Caki2 (cell line): ENCODE measurements at regions not wholly inside any gene's neighbourhood (a gene's known extent, or its start where the extent isn't known, plus 50 kb on each side); places are given as distances from the start of the nearest gene placed in this dataset.
"Not testable (repeated sequence)": the region's sequence is repeated elsewhere in the genome, so short reads cannot be mapped to it uniquely, and the experiment has no call there.

Experiments used
- DNase-seq: peaks from one replicate; pipeline ENCODE4 v3.0.0-alpha.2; 2015; ENCODE audit warnings: low read depth
- in situ Hi-C: cut with HindIII; loops from 2 replicates; pipeline ENCODE4 v1.10.0; 2016; ENCODE audit warnings: low sequenced_read_pairs, low pct_unique_long_range_greater_than_20kb, mixed read lengths

GRCh38 chr3:132084982-132085381 lies 50.2 kb upstream of the CPNE4 start:
- in situ Hi-C loops: no loop called here
- no peak for DNase-seq

DNA sequence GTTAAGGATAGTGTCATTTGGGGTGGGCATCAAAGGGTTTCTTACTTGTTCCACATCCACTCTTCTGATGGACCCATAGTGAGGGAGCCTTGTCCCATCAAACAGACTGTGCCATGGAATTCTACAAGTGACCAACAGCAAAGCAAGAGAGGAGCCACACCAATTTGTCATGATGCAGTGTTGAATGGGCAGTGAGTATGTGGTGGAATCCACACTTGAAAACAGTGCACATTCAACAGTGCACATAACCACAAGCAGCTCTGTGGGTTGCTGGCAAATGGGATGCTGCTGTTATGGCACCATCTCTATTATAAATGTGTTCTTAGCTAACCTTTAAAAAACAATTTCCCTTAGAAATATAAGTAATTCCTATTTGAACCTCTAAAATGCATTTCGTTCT lies 52.5 kb upstream of the CPNE4 start:
- DNase-seq: no peak
- in situ Hi-C loops: no loop called here

GRCh38 chr3:132088291-132088690 lies 53.5 kb upstream of the CPNE4 start:
- in situ Hi-C loops: no loop called here

GRCh38 chr3:132090921-132091320 lies 56.1 kb upstream of the CPNE4 start:
- no peak for DNase-seq
- in situ Hi-C loops: no loop called here

More at GRCh38 chr3:132088291-132088690, 53.5 kb upstream of the CPNE4 start:
- DNase-seq: no peak

DNA sequence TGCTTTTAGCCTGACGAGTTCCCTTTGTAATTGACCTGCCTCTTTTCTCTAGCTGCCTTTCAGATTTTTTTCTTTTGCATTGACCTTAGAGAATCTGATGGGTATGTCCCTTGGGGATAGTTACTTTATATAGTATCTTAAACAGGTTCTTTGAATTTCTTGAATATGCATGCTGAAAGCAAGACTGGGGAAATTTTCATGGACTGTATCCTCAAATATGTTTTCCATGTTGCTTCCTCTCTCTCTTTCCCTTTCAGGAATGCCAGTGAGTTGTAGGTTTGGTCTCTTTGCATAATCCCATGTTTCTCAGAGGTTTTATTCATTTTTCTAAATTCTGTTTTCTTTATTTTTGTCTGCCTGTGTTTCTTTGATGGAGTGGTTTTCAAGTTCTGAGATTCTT lies 81.8 kb upstream of the CPNE4 start:
- in situ Hi-C loops: no loop called here
- no peak for DNase-seq

- in situ Hi-C loops: no loop called here
- no peak for DNase-seq
These were observed 82.8 kb upstream of the CPNE4 start for GRCh38 chr3:132117642-132118041.

GRCh38 chr3:132119531-132119930 lies 84.7 kb upstream of the CPNE4 start:
- in situ Hi-C loops: no loop called here
- DNase-seq: no peak

GRCh38 chr3:132124096-132124495 lies 89.3 kb upstream of the CPNE4 start:
- in situ Hi-C loops: no loop called here
- DNase-seq: no peak

DNA sequence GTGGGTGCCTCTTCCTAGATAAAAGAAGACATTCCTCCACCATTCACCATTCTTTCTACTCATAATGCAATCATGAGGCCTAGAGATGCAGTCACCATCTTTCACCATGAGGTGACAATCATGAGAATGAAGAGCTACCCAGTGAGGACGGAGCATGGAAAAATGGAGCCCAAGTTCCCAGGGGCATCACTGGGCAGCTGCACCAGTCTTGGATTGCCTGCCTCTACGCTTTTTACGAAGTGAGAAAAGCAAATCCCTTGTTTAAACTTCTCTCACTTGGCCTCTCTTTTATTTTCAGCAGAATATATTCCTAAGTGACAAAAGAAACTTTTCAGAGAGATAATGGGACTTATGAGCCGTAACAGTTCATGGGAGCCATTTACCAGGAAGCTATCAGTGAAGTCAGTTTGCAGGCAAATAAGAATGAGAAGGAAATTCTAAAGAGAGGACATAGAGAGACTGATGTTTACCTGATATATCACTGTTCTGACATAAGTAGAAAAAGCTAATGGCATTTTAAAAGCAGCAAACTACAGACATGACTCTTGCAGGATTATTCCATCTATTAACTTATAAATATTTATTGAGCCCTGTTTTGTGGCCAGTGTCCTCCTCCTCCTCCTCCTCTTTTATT lies 90.0 kb upstream of the CPNE4 start:
- DNase-seq: no peak
- in situ Hi-C loops: no loop called here

DNA sequence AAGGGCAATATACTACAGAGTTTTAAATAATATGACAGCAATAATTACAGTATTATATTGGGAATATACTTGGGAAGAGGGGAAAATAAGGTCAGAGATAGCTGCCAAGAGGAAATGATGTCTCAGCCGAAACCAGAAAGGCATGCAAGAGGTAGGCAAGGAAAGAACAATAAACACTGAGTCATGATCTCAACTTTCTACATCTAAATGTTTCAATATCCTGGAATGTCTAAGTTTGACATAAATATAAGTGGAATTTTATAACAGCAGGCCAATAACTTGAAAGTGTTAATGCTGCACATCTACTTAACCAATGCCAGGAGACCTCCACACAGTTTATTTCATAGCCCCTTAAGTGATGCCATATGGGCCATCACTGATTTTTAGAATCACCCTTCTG lies 99.8 kb upstream of the CPNE4 start:
- DNase-seq: peak; percentile 63
- in situ Hi-C loops: no loop called here

DNA sequence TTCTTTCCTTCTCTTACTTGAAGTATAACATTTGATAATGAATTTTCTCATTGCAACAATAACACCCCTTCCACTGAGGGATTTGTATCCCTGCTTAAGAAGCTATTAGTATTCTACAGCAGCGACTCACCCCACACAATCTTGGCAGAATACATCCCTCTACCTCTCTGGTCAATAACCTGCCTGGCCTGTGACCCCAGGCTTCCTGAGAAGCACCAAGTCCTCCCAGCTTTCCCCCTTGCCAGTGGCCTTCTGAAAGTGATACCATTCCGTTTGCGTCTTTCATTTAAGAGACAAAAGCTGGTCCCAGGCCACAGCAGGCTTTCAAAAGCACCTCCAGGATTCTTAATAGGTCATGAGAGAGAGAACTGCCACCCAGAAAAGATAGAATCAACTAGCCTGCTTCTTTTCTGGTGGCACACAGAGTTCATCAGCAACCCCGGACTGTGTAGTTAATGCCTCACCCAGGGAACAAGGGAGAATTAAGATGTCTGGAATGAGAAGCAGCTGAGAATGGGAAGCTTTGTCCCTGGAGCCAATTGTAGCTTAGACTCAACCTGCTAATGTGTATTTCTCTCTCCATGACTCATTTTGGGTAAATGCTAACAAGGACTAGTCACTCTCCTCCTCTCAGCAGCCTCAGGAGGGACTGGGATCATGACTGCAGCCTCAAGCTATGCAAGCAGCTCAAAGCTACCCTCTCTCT lies 101.0 kb upstream of the CPNE4 start:
- peak; percentile 92 for DNase-seq
- in situ Hi-C loops: no loop called here

DNA sequence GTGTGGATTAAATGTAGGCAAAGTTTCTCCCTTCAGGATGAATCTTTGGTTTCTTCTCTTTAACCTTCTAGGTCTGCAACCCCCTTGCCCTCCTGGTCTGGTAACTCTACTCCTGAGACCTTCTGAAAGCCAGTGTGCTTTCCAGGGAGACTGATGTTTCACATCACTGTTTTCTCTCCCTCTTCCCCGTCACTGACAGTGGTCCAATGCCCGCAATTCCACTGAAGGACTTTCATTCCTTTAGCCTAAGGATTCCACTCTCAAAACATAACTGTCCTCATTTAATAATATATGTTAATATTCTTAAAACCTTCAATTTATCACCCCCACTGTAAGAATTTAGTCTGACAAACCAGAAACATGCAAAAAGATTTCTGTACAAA lies 101.5 kb upstream of the CPNE4 start:
- in situ Hi-C loops: no loop called here
- DNase-seq: no peak

DNA sequence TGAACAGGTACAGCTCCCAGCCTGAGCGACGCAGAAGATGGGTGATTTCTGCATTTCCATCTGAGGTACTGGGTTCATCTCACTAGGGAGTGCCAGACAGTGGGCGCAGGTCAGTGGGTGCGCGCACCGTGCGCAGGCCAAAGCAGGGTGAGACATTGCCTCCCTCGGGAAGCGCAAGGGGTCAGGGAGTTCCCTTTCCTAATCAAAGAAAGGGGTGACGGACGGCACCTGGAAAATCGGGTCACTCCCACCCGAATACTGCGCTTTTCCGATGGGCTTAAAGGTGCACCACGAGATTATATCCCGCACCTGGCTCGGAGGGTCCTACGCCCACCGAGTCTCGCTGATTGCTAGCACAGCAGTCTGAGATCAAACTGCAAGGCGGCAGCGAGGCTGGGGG lies 102.1 kb upstream of the CPNE4 start:
- DNase-seq, in situ Hi-C loops: not testable (repeated sequence)

DNA sequence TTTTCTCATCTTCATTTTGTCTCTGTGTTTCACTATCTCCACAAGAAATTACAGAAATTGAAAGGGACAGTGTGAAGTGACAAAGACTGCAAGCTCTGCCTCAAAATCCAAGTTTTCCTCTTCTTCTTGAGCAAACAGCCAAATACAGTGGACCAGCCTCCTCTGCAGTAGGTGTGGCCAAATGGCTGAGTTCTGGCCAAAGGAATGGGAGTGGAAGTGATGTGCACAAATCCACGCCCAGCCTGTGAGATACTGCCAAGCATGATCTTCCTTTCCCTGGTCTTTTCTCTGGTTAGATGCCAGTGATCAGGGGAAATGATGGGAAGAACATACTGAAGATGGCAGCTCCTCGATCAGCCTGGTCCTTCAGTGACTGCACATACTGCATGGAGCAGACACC lies 111.0 kb upstream of the CPNE4 start:
- no peak for DNase-seq

GRCh38 chr3:132154619-132155018 lies 119.8 kb upstream of the CPNE4 start:
- in situ Hi-C loops: no loop called here

More for the DNA sequence above, 111.0 kb upstream of the CPNE4 start:
- in situ Hi-C loops: no loop called here

GRCh38 chr3:132159145-132159544 lies 124.3 kb upstream of the CPNE4 start:
- in situ Hi-C loops: no loop called here
- DNase-seq: no peak

More at GRCh38 chr3:132154619-132155018, 119.8 kb upstream of the CPNE4 start:
- DNase-seq: no peak

DNA sequence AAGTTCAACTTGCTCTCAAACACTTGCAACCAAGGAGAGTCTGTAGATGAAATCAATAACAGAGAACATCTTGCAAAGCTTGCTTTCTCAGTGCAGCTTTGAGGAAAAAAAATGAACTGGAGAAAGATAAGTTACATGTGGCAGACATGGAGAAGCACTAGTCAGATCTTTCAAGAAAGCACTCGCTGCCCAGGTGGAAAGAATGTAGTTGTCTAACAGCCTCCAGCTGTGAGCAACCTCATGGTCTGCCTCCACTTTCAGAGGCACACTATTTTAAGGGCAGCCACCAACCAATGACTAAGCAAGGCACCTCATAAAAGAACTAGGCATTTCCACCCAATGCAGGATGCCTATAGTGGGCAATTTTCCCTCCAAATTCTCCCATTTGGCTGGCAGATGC lies 125.4 kb upstream of the CPNE4 start:
- DNase-seq: no peak
- in situ Hi-C loops: no loop called here

DNA sequence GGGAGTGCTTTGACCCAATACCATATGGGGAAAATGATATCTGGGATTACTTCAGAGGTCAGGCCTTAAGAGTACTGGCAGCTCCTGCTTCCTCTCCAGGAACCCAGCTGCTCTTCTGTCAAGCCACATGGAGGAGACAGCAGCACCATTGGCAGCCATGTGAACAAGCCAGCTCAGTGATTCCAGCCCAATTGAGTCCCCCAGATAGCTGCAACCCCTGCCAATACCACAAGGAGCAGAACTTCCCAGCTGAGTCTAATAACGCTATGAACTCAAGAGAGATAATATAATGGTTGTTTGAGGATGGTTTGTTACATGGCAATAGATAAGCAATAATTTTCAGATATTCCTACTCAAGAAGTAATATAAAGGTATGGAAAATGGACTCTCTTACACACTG lies 126.8 kb upstream of the CPNE4 start:
- in situ Hi-C loops: no loop called here
- no peak for DNase-seq

- in situ Hi-C loops: no loop called here
- no peak for DNase-seq
These were observed 129.8 kb upstream of the CPNE4 start for GRCh38 chr3:132164469-132165092.

DNA sequence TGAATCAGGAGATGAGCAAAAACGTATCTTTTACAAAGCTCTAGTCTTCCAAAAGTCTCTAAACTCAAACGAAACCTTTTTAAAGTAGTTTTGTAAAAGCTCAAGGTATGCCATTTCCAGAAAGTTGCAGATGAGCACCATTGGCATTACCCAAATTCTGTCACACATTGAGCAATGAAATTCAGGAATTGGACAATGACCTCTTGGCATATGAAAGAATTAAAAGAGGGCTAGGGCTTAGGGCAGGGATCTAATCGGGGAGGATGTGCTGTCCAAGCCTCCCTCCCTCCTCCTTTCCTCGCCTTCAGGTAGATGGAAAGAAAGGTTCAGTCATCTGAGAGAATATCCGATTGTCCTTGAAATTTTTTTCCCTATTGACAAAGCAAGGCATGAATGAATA lies 133.1 kb upstream of the CPNE4 start:
- in situ Hi-C loops: no loop called here
- no peak for DNase-seq
